GM19463 (cell line): ENCODE measurements at regions not wholly inside any gene's neighbourhood (a gene's known extent, or its start where the extent isn't known, plus 50 kb on each side); places are given as distances from the start of the nearest gene placed in this dataset.

ENCODE experiments used
- ATAC-seq: cut with Tn5 transposase; IDR thresholded peaks from one replicate; pipeline ENCODE4 v1.9.1; 2021; ENCODE audit warnings: mild to moderate bottlenecking, moderate library complexity; ENCODE audit not compliant: unreplicated experiment

GRCh38 chr5:12467799-12468198 lies 563.6 kb upstream of the CTNND2 start:
- ATAC-seq, result no peak

- no peak for ATAC-seq
Measured at GRCh38 chr5:12460493-12461261, 556.4 kb upstream of the CTNND2 start.

GRCh38 chr5:12459326-12459725 lies 555.1 kb upstream of the CTNND2 start:
- no peak for ATAC-seq

GRCh38 chr5:12419075-12419474 lies 514.8 kb upstream of the CTNND2 start:
- ATAC-seq, result no peak

GRCh38 chr5:12413585-12413984 lies 509.3 kb upstream of the CTNND2 start:
- ATAC-seq, result no peak

GRCh38 chr5:12413075-12413474 lies 508.8 kb upstream of the CTNND2 start:
- no peak for ATAC-seq

GRCh38 chr5:12399868-12400267 lies 495.6 kb upstream of the CTNND2 start:
- no peak for ATAC-seq

GRCh38 chr5:12392246-12392645 lies 488.0 kb upstream of the CTNND2 start:
- ATAC-seq, result no peak

GRCh38 chr5:12385095-12385494 lies 480.8 kb upstream of the CTNND2 start:
- no peak for ATAC-seq

GRCh38 chr5:12384005-12384404 lies 479.8 kb upstream of the CTNND2 start:
- no peak for ATAC-seq

GRCh38 chr5:12367973-12368372 lies 463.7 kb upstream of the CTNND2 start:
- ATAC-seq, result no peak

- ATAC-seq, result no peak
Measured at GRCh38 chr5:12360218-12360617, 456.0 kb upstream of the CTNND2 start.

GRCh38 chr5:12358371-12359090 lies 454.3 kb upstream of the CTNND2 start:
- ATAC-seq, result no peak

GRCh38 chr5:12357626-12358025 lies 453.4 kb upstream of the CTNND2 start:
- ATAC-seq, result no peak

GRCh38 chr5:12354686-12355085 lies 450.4 kb upstream of the CTNND2 start:
- no peak for ATAC-seq

GRCh38 chr5:12343558-12343957 lies 439.3 kb upstream of the CTNND2 start:
- ATAC-seq, result no peak

- no peak for ATAC-seq
Measured at GRCh38 chr5:12335938-12336337, 431.7 kb upstream of the CTNND2 start.

GRCh38 chr5:12332480-12332879 lies 428.2 kb upstream of the CTNND2 start:
- no peak for ATAC-seq

- ATAC-seq, result no peak
Measured at GRCh38 chr5:12330993-12331588, 426.8 kb upstream of the CTNND2 start.

- ATAC-seq, result no peak
Measured at GRCh38 chr5:12330381-12330780, 426.1 kb upstream of the CTNND2 start.

- ATAC-seq, result no peak
Measured at GRCh38 chr5:12323637-12324229, 419.5 kb upstream of the CTNND2 start.

GRCh38 chr5:12322042-12322441 lies 417.8 kb upstream of the CTNND2 start:
- no peak for ATAC-seq
